Osteocyte (in vitro differentiated cells): ENCODE measurements at regions not wholly inside any gene's neighbourhood (a gene's known extent, or its start where the extent isn't known, plus 50 kb on each side); places are given as distances from the start of the nearest gene placed in this dataset.
"Not testable (repeated sequence)": the region's sequence is repeated elsewhere in the genome, so short reads cannot be mapped to it uniquely, and the experiment has no call there.

ENCODE experiments used
- DNase-seq: peaks from one replicate; pipeline ENCODE4 v3.0.0; 2021; ENCODE audit warnings: mixed read lengths; ENCODE audit not compliant: unreplicated experiment; ENCODE audit errors: extremely low spot score
- H3K27ac Mint-ChIP-seq: one replicate; pipeline ENCODE4 v1.8.0; 2021; ENCODE audit warnings: mild to moderate bottlenecking, mixed read lengths; ENCODE audit not compliant: unreplicated experiment
- H3K27me3 Mint-ChIP-seq: one replicate; pipeline ENCODE4 v1.8.0; 2021; ENCODE audit warnings: mixed read lengths; ENCODE audit not compliant: unreplicated experiment
- H3K36me3 Mint-ChIP-seq: one replicate; pipeline ENCODE4 v1.8.0; 2021; ENCODE audit warnings: mixed read lengths; ENCODE audit not compliant: unreplicated experiment
- H3K4me1 Mint-ChIP-seq: one replicate; pipeline ENCODE4 v1.8.0; 2021; ENCODE audit warnings: mixed read lengths; ENCODE audit not compliant: unreplicated experiment
- H3K4me3 Mint-ChIP-seq: one replicate; pipeline ENCODE4 v1.8.0; 2021; ENCODE audit warnings: mild to moderate bottlenecking, moderate library complexity, mixed read lengths; ENCODE audit not compliant: unreplicated experiment
- H3K9me3 Mint-ChIP-seq: one replicate; pipeline ENCODE4 v1.8.0; 2021; ENCODE audit warnings: mixed read lengths; ENCODE audit not compliant: unreplicated experiment
- CTCF ChIP-seq: fragments of 200-600 bp; sonication (generic); IDR thresholded peaks from 2 replicates; pipeline ENCODE4 v1.5.0; 2021; ENCODE audit warnings: antibody characterized with exemption, mild to moderate bottlenecking, moderate library complexity

GRCh38 chr10:105559333-105560097 is 918.4 kb downstream of the SORCS3 start:
- H3K27me3 Mint-ChIP-seq = no peaks in the 10 kb centered on the region
- TF ChIP-seq CTCF = no peak
- H3K4me1 Mint-ChIP-seq = no peaks in the 10 kb centered on the region
- no peak overlapping the region for H3K4me3 Mint-ChIP-seq
- H3K9me3 Mint-ChIP-seq = peaks cover 3% of the 10 kb centered on the region
- no peak for DNase-seq
- H3K27ac Mint-ChIP-seq = no peak overlapping the region
- H3K36me3 Mint-ChIP-seq = no peaks in the 10 kb centered on the region

GRCh38 chr10:105550453-105550852 is 909.4 kb downstream of the SORCS3 start:
- H3K36me3 Mint-ChIP-seq, H3K4me3 Mint-ChIP-seq, H3K4me1 Mint-ChIP-seq, H3K27me3 Mint-ChIP-seq, H3K27ac Mint-ChIP-seq, DNase-seq, H3K9me3 Mint-ChIP-seq: not testable (repeated sequence)

- H3K27ac Mint-ChIP-seq = no peak overlapping the region
- no peaks in the 10 kb centered on the region for H3K27me3 Mint-ChIP-seq
- no peaks in the 10 kb centered on the region for H3K4me1 Mint-ChIP-seq
- no peaks in the 10 kb centered on the region for H3K36me3 Mint-ChIP-seq
- no peak for TF ChIP-seq CTCF
- DNase-seq = no peak
- H3K4me3 Mint-ChIP-seq = no peak overlapping the region
- peaks cover 12% of the 10 kb centered on the region for H3K9me3 Mint-ChIP-seq
Measured at GRCh38 chr10:105549731-105550130, 908.6 kb downstream of the SORCS3 start.

- TF ChIP-seq CTCF = no peak
- Mint-ChIP-seq H3K36me3 (no peaks in the 10 kb centered on the region), H3K9me3 (peaks cover 17% of the 10 kb centered on the region), H3K4me3 (no peak overlapping the region), H3K27ac (no peak overlapping the region), H3K27me3 (no peaks in the 10 kb centered on the region), H3K4me1 (no peaks in the 10 kb centered on the region)
- no peak for DNase-seq
Measured at GRCh38 chr10:105545101-105545500, 904.0 kb downstream of the SORCS3 start.

GRCh38 chr10:105540381-105540780 is 899.3 kb downstream of the SORCS3 start:
- Mint-ChIP-seq H3K4me3 (no peak overlapping the region), H3K9me3 (peaks cover 14% of the 10 kb centered on the region), H3K27ac (no peak overlapping the region), H3K36me3 (no peaks in the 10 kb centered on the region), H3K4me1 (no peaks in the 10 kb centered on the region), H3K27me3 (no peaks in the 10 kb centered on the region)
- DNase-seq = no peak
- TF ChIP-seq CTCF = no peak
